ENCODE measurements at regions not wholly inside any gene's neighbourhood (a gene's known extent, or its start where the extent isn't known, plus 50 kb on each side); places are given as distances from the start of the nearest gene placed in this dataset.
A peak's percentile ranks its signal among the peaks of the same experiment; 100 is the strongest.

GRCh38 chr10:23521735-23522134 is 82.9 kb downstream of the OTUD1 start:
- no peak for TF ChIP-seq CTCF (IDR thresholded peaks at IDR 0.05; ENCODE audit: poor library complexity, severe bottlenecking)
- Histone ChIP-seq H3K4me1 (ENCODE audit: insufficient read depth, poor library complexity, severe bottlenecking) (no peaks in the 10 kb centered on the region), H3K4me3 (ENCODE audit: severe bottlenecking) (no peak overlapping the region)

DNA sequence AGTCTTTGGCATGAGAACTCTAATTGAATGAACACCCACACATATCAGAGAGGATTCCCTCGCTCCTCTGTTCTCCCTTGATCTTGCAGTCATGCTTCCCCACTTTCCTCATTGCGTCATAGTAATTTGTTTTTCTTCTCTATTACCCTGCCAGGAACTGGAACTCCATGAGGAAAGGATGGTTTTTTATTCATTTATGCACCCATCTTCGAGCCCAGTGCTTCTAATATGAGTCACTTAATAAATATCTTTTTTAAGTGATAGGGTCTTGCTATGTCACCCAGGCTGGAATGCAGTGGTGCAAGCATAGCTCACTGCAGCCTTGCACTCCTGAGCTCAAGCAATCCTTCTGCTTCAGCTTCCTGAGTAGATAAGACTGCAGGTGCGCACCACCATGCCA is 83.5 kb downstream of the OTUD1 start:
- H3K27ac ChIP-seq (ENCODE audit: poor library complexity, severe bottlenecking) = no peak overlapping the region
- TF ChIP-seq CTCF (IDR thresholded peaks at IDR 0.05; ENCODE audit: poor library complexity, severe bottlenecking) = no peak
- H3K9me3 ChIP-seq (ENCODE audit: severe bottlenecking) = no peaks in the 10 kb centered on the region
- no peaks in the 10 kb centered on the region for H3K4me1 ChIP-seq (ENCODE audit: insufficient read depth, poor library complexity, severe bottlenecking)
- H3K36me3 ChIP-seq (ENCODE audit: low read depth) = no peaks in the 10 kb centered on the region
- DNase-seq (ENCODE audit: low spot score) (no peak), ATAC-seq (ENCODE audit: low read depth) (0 out of 3 replicates have a peak, but pooled peaks have one; percentile 33)
- H3K27me3 ChIP-seq (ENCODE audit: insufficient read depth, poor library complexity, severe bottlenecking) = no peaks in the 10 kb centered on the region
- no peak overlapping the region for H3K4me3 ChIP-seq (ENCODE audit: severe bottlenecking)

More at GRCh38 chr10:23521735-23522134, 82.9 kb downstream of the OTUD1 start:
- Histone ChIP-seq H3K9me3 (ENCODE audit: severe bottlenecking) (no peaks in the 10 kb centered on the region), H3K27me3 (ENCODE audit: insufficient read depth, poor library complexity, severe bottlenecking) (no peaks in the 10 kb centered on the region), H3K27ac (ENCODE audit: poor library complexity, severe bottlenecking) (no peak overlapping the region), H3K36me3 (ENCODE audit: low read depth) (no peaks in the 10 kb centered on the region)
- ATAC-seq (ENCODE audit: low read depth) (no peak), DNase-seq (ENCODE audit: low spot score) (no peak)

DNA sequence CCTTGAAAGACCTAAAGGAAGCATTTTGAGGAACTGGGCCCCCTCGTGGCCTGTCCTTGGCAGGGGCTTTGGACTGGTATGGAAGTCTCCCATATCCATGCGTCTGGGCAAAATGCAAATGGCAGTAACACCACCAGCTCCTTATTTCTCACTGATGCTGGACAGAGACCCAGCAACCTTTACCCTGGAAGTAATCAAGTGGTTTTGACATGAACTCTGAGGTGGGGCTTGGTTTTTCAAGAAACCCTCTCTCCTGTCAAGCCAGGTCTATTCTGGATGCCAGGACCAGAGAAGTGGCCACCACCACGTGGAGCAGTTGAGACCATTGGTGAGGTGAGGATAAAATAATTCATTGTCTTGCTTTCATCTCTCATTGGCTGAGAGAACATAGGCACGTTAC is 84.4 kb downstream of the OTUD1 start:
- no peaks in the 10 kb centered on the region for H3K4me1 ChIP-seq (ENCODE audit: insufficient read depth, poor library complexity, severe bottlenecking)
- ATAC-seq (ENCODE audit: low read depth) (no peak), DNase-seq (ENCODE audit: low spot score) (no peak)
- no peak overlapping the region for H3K4me3 ChIP-seq (ENCODE audit: severe bottlenecking)
- H3K36me3 ChIP-seq (ENCODE audit: low read depth) = no peaks in the 10 kb centered on the region
- no peak overlapping the region for H3K27ac ChIP-seq (ENCODE audit: poor library complexity, severe bottlenecking)
- H3K27me3 ChIP-seq (ENCODE audit: insufficient read depth, poor library complexity, severe bottlenecking) = no peaks in the 10 kb centered on the region
- TF ChIP-seq CTCF (IDR thresholded peaks at IDR 0.05; ENCODE audit: poor library complexity, severe bottlenecking) = no peak
- H3K9me3 ChIP-seq (ENCODE audit: severe bottlenecking) = no peaks in the 10 kb centered on the region

DNA sequence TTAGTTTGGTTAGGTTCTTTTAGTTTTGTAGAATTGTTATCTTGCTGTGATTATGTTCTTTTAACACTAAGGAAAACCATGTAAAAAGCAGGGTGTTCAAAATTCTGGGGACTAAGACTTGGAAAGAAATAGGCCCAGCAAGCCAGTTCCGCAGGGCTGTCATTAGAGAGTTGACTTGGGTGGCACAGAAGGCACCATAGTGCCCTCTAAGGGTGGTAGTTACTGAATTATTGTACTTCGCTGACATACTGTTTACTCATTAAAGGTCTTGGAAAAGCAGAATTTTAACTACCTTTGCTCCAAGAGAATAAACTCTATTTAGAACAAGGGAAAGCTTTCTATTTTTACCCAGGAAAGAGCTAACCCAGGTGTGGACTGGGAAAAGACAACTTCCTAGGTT is 86.5 kb downstream of the OTUD1 start:
- Histone ChIP-seq H3K4me3 (ENCODE audit: severe bottlenecking) (no peak overlapping the region), H3K27me3 (ENCODE audit: insufficient read depth, poor library complexity, severe bottlenecking) (no peaks in the 10 kb centered on the region), H3K9me3 (ENCODE audit: severe bottlenecking) (peaks cover 2% of the 10 kb centered on the region), H3K36me3 (ENCODE audit: low read depth) (no peaks in the 10 kb centered on the region), H3K27ac (ENCODE audit: poor library complexity, severe bottlenecking) (no peak overlapping the region), H3K4me1 (ENCODE audit: insufficient read depth, poor library complexity, severe bottlenecking) (no peaks in the 10 kb centered on the region)
- peak; percentile 69 for TF ChIP-seq CTCF (IDR thresholded peaks at IDR 0.05; ENCODE audit: poor library complexity, severe bottlenecking)
- DNase-seq (ENCODE audit: low spot score) (no peak), ATAC-seq (ENCODE audit: low read depth) (peak; percentile 63)

DNA sequence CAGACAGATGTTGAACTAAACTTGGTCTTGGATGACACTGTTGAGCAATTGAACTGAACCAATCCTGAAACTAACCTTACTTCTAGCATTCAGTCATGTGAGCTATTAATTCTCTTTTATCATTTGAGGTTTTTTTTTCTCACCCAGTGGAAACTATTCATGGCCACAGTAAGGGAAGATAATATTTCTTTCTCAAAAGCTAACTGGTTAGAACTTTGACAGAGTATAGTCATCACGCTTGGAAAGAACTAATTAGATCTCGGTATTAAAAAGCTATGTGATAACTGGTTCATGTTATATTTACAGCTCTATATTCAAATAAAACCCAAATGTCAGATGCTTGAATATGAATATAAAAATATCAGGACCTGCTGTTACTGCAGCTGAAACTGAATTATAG is 89.5 kb downstream of the OTUD1 start:
- Histone ChIP-seq H3K36me3 (ENCODE audit: low read depth) (no peaks in the 10 kb centered on the region), H3K27ac (ENCODE audit: poor library complexity, severe bottlenecking) (no peak overlapping the region), H3K27me3 (ENCODE audit: insufficient read depth, poor library complexity, severe bottlenecking) (no peaks in the 10 kb centered on the region), H3K4me1 (ENCODE audit: insufficient read depth, poor library complexity, severe bottlenecking) (peaks cover 9% of the 10 kb centered on the region), H3K9me3 (ENCODE audit: severe bottlenecking) (peaks cover 2% of the 10 kb centered on the region), H3K4me3 (ENCODE audit: severe bottlenecking) (no peak overlapping the region)
- ATAC-seq (ENCODE audit: low read depth) = no peak
- TF ChIP-seq CTCF (IDR thresholded peaks at IDR 0.05; ENCODE audit: poor library complexity, severe bottlenecking) = no peak
- DNase-seq (ENCODE audit: low spot score) = no peak

Measured in RWPE2 (cell line).